GM21528 (cell line): ENCODE measurements at regions not wholly inside any gene's neighbourhood (a gene's known extent, or its start where the extent isn't known, plus 50 kb on each side); places are given as distances from the start of the nearest gene placed in this dataset.

ENCODE experiments used
- ATAC-seq: cut with Tn5 transposase; IDR thresholded peaks from one replicate; pipeline ENCODE4 v1.9.1; 2021; ENCODE audit warnings: mild to moderate bottlenecking, moderate library complexity; ENCODE audit not compliant: unreplicated experiment, low FRiP score

DNA sequence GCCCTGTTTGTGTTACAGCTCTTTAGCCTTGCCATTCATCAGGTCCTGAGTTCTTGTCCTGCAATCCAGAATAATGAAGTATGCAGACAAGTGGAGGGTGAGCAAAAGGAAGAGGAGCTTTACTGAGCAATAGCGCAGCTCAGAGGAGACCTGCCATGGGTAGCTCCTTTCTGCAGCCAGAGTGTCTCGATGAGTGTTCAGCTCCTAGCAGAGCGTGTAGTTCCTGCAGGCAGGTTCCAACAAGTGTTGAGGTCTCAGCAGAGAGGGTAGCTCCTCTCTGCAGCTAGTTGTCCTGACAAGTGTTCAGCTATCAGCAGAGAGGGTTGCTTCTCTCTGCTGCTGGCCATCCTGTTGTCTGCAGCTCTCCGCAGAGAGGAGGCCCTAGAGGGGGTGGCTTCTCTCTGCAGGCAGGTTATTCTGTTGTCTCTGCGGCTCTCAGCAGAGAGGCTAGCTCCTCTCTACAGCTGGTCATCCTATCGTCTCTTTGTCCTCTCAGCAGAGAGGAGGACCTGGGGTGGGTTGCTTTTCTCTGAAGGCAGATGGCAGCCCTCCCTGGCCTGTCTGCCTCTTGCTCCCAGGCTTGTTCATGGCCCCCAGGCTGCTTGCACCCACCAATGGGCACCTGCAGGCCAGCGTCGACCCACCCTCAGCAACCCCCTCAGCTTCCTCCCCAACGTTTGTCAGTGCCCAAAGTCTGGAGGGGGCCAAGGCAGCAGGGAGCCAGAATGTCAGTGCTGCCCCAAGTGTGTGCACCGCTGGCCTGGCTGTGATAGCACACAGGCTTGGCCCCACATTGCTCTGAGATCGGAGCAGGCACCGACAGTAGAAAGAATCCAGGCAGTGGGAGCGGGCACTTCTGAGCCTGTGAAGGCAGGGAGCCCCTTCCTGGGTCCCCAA is 112.5 kb upstream of the RUNX3 start:
- no peak for ATAC-seq

GRCh38 chr1:25041916-25042315 is 111.8 kb upstream of the RUNX3 start:
- no peak for ATAC-seq

- ATAC-seq = no peak
Observed at GRCh38 chr1:25040122-25040685, 110.1 kb upstream of the RUNX3 start.

GRCh38 chr1:25039229-25039628 is 109.2 kb upstream of the RUNX3 start:
- no peak for ATAC-seq

DNA sequence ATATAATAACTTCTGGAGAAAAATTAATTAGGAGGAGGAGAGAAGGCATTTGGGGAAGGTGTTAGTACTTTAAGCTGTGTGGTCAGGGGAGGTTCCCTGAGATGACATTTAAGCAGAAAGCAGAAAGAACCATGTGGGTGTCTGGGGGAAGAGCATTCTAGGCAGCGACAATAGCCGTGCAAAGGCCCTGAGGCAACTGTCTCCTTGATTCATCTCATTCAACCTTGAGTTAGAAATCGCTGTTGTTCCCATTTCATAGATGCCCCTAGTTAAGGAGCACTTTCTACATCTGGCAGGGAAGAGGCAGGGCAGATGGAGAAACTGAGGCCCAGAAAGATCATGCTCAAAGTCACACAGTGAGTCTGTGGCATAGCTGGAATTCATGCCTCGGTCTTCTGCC is 108.6 kb upstream of the RUNX3 start:
- ATAC-seq = no peak

DNA sequence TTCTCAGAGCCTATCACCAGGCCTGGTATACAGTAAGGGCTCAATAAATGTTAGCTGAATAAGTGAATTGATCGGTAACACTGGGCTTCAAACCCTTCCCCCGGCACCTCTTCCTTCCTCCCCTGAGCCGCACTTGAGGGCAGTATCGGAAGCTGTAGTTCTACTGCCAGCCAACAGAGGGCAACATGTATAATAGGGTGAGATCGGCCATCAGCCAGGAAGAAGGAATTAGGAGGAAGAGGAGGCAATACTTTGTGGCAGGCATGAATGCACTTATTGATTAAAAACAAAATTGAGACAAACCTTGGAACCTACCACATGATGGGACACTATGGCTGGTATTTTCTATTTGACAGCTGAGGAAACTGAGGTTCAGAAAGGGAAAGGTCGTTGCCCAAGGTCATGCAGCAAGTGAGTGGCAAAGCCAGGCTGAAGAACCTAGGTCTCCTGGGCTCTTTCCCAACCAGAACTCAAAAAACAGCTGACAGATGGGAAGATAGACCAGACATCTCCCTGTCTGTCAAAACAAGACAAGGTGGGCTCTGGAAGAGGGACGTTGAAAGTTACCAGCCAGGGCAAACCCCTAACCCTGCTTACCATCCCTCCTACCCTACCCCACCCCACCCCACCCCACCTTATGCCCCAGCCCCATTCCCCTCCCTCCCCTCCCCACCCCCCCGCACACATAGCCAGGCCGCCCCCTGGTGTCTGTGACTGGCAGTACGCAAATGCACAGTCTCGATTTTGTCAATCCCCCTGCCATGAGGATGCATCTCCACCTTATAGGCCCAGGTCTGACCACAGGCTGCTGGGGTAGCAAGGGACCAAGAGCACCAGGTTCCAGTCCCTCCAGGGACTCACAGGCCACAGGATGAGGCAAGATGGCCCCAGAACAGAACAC is 107.3 kb upstream of the RUNX3 start:
- no peak for ATAC-seq

DNA sequence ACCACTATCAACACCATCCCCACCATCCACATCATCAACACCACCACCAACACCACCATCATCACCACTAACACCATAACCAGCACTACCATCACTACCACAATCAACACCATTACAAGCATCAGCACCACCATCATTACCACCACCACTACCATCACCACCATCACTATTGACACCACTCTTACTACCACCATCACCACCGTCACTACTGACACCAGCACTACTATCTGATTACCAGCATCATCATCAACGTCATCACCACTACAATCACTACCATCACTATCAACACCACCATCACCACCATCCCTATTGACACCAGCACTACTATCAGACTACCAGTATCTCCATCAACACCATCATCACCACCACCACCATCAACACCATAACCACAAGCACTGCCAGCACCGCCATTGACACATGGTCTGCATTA is 106.1 kb upstream of the RUNX3 start:
- no peak for ATAC-seq

DNA sequence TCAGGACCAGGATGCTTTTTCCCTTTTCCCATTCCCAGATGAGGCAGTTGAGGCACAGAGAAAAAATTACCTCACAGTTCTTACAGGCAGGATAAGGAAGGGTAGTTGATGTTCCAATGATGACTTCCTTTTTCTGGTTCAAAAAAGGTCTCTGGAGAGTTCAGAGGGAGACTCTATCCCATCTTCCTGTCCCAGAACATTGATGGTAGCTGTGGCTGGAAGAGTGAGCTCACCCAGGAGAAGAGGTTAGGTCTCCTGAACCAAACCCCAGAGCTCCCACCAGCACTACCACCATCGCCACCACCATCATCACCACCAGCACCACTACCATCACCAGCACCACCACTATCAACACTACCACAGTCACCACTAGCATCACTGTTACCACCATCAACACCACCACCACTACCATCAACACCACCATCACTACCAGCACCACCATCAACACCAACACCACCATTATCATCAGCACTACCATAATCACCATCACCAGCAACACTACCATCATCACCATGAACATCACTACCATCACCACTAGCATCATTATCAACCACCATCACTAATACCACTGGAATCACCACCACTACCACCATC is 105.5 kb upstream of the RUNX3 start:
- no peak for ATAC-seq

- ATAC-seq = no peak
Observed at GRCh38 chr1:25034736-25035522, 104.9 kb upstream of the RUNX3 start.

DNA sequence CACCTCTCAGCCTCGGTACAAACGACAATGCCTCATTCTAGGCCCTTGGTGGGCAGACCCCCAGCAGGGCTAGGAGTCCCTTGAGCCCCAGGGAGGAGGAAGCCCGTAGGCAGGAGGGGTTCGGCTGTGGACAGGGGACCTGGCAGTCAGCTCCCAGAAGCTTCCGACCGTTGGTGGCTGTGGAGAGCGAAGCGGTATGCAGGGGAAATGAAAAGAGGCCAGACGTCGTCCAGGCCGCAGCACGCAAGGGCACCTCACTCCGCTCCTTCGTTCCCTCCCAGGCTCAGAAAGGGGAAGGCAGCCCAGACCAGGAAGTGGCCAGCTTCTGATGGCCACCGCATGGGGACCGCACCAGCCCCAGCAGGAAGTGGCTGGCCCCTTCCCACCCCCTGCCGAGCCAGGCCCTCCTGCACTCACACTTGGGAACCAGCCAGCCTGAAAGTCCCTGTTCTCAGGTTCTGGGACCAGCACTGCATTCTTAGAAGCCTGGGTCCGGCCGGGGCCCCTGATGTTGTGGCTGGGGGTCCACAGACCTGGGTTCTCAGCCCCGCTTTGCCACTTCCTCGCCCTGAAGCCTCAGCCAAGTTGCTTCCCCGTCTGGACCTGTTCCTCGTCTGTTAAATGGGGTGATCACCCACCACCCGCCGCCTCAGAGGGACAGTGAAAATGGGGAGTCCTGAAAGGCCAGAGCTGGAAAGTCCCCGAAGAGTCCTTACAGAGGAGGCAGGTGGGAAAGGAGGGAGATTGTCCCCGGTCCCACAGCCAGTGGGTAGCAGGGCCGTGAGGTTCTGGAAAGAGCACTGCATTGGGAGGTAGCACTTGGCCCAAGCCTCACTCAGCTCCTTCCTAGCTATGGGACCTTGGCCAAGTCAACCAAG is 104.0 kb upstream of the RUNX3 start:
- no peak for ATAC-seq

GRCh38 chr1:25033030-25033827 is 103.2 kb upstream of the RUNX3 start:
- ATAC-seq = no peak

DNA sequence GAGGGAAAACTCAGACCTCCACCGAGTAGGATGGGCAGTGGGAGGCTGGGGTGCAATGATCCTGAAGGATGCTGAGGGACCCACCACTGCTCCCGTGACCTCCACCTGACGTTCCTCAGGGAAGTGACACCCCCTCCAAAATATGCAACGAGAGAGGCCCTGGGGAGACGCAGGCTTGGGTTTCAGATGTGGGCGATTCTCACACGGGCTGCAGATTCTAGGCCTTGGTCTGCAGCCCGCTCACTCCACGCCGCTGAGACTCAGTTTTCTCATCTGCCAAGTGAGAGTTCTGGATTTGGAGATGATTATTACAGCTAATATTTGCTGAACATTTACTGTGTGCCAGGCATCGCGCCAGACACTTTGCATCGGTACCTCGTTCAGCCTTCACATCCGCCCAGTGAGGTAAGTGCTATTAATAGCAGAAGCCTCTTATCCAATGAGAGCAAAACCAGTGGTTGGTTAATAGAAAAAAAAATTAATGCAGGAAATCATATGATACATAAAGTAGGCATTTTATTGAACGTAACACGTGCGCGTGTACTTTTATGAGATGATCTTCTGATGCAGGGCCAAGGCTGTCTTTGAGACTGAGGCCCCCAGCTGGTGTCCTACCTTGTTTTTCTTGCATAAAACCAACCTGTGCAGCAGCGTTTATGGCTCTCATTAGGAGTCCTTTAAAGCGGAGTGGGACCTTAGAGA is 102.0 kb upstream of the RUNX3 start:
- peak; percentile 34 for ATAC-seq

GRCh38 chr1:25031601-25031965 is 101.5 kb upstream of the RUNX3 start:
- peak; percentile 5 for ATAC-seq

DNA sequence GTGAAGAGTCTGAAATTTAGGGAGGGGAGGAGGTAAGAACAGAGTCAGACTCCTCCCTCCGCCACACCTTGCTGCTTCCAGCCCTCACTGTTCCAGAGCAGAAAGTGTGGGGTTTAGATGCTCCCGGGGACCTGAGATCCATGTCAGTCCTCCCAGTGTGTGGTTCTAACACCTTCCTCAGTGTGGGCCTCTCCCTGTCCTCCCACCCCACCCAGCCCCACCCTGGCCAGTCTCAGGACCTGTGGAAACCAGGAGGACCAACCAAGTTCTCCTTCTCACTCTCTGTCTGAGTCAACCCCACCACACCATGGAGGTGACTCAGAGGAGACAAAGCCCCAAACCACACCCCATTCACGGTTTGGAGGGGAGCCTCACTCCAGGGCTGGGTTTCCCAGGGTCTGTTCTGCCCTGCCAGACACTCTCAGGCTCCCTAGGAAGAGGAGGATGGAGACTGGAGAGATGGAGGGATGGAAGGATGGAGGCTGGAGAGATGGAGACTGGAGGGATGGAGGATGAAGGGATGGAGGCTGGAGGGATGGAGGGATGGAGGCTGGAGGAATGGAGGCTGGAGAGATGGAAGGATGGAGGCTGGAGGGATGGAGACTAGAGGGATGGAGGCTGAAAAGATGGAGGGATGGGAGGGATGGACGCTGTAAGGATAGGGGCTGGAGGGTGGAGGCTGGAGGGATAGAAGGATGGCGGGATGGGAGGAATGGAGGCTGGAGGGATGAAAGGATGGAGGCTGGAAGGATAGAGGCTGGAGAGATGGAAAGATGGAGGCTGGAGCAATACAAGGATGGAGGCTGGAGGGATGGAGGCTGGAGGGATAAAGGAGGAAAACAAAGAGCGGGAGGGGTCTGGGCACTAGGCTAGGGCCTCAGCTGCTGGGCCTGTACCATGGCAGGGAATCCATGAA is 100.9 kb upstream of the RUNX3 start:
- ATAC-seq = peak; percentile 31

DNA sequence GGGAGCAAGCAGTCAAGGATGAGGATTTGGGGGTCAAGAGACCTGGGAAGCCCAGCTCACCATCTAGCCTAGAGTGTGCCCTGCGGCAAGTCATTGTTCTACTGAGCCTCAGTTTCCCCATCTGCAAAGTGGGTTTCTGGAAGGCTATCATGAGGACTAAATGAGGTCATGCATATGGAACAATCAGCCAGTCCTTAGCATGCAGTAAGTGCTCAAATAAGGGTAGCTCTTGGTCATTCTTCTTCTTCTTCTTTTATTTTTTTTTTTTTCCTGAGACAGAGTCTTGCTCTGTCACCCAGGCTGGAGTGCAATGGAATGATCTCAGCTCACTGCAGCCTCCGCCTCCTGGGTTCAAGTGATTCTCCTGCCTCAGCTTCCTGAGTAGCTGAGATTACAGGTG is 99.9 kb upstream of the RUNX3 start:
- no peak for ATAC-seq

DNA sequence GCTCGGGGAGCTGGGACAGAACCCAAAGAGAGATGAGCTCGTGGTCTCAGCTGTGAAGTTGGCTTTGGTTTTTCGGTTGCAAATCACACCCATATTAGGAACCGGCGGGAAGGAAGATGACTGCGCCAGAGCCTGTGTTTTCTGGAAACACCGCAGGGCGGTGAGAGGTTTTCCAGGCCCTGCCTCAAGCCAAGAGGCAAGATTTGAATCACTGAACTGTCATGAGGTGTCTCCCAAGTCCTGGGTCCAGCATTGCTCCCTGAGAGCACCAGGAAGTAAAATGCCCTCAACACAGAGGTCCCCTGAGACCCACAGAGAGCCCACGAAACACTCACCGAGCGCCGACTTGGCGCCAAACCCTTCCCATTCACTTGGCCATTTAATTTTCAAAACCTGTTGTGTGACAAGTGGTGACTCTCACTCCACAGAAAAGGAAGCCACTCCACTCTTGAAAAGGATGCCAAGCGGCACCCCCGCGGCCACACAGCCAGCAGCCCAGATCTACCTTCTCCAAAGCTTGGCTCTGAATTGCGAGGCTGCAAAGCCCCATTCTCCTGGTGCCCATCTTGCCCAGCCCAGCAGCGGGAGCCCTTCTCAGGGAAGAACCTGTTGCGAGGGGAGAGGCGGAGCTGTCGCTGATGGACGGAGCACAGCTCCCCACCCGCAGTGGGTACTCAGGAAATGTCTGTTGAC is 99.0 kb upstream of the RUNX3 start:
- no peak for ATAC-seq
